ENCODE measurements at regions not wholly inside any gene's neighbourhood (a gene's known extent, or its start where the extent isn't known, plus 50 kb on each side); places are given as distances from the start of the nearest gene placed in this dataset.

- Mint-ChIP-seq H3K4me3 (no peak overlapping the region), H3K4me1 (no peaks in the 10 kb centered on the region), H3K27me3 (no peaks in the 10 kb centered on the region), H3K36me3 (ENCODE audit: low read depth) (no peaks in the 10 kb centered on the region), H3K27ac (no peak overlapping the region)
- ATAC-seq (no peak), DNase-seq (no peak)
- H3K9me3 ChIP-seq (ENCODE audit: control insufficient read depth, low read length, poor library complexity, severe bottlenecking), result no peaks in the 10 kb centered on the region
Observed at GRCh38 chr13:63972328-63972727, 2556.7 kb upstream of the PCDH20 start.

DNA sequence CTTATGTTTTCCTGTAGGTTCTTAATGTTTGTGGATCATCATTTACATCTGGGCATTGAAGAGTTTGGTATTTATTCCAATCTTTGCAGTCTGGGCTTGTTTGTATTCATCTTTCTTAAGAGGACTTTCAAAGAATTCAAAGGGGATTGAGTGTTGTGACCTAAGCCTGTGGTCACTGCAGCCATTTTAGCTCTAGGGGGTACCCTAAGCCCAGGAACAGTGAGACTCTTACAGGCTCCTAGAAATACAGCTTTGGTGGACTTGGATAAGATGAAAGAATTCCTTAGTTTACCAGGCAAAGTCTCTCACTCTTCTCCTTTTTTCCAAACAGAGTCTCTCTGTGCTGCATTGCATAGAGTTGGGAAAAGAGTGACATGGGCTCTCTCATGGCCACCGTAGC, 2539.0 kb upstream of the PCDH20 start:
- Mint-ChIP-seq H3K27ac (no peak overlapping the region), H3K36me3 (ENCODE audit: low read depth) (no peaks in the 10 kb centered on the region), H3K4me3 (no peak overlapping the region), H3K4me1 (no peaks in the 10 kb centered on the region), H3K27me3 (no peaks in the 10 kb centered on the region)
- ATAC-seq (no peak), DNase-seq (no peak)
- H3K9me3 ChIP-seq (ENCODE audit: control insufficient read depth, low read length, poor library complexity, severe bottlenecking), result no peaks in the 10 kb centered on the region

DNA sequence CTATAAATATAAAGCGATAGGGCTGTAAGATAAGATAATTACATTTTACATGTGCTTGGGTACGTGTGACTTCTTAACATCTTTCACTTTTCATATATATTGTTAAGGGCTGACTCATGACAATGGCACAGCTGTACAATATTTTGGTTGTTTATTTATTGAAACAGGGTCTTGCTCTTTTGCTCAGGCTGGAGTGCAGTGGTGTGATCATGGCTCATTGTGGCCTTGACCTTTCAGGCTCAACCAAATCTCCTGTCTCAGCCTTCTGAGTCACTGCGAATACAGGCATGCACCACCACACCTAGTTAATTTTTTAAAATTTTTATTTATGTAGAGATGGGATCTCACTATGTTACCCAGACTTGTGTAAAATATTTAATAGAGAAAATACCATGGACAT, 2532.4 kb upstream of the PCDH20 start:
- H3K4me1 Mint-ChIP-seq, result no peaks in the 10 kb centered on the region
- H3K9me3 ChIP-seq (ENCODE audit: control insufficient read depth, low read length, poor library complexity, severe bottlenecking), result no peaks in the 10 kb centered on the region
- no peak overlapping the region for H3K4me3 Mint-ChIP-seq
- ATAC-seq (no peak), DNase-seq (no peak)
- no peaks in the 10 kb centered on the region for H3K36me3 Mint-ChIP-seq (ENCODE audit: low read depth)
- H3K27me3 Mint-ChIP-seq, result no peaks in the 10 kb centered on the region
- no peak overlapping the region for H3K27ac Mint-ChIP-seq

- no peaks in the 10 kb centered on the region for H3K4me1 Mint-ChIP-seq
- DNase-seq, result no peak
- no peaks in the 10 kb centered on the region for H3K9me3 ChIP-seq (ENCODE audit: control insufficient read depth, low read length, poor library complexity, severe bottlenecking)
- no peak overlapping the region for H3K27ac Mint-ChIP-seq
- no peak overlapping the region for H3K4me3 Mint-ChIP-seq
- no peaks in the 10 kb centered on the region for H3K27me3 Mint-ChIP-seq
- H3K36me3 Mint-ChIP-seq (ENCODE audit: low read depth), result no peaks in the 10 kb centered on the region
- no peak for ATAC-seq
Observed at GRCh38 chr13:63944911-63945310, 2529.3 kb upstream of the PCDH20 start.

- Mint-ChIP-seq H3K27ac (no peak overlapping the region), H3K4me1 (no peaks in the 10 kb centered on the region), H3K36me3 (ENCODE audit: low read depth) (no peaks in the 10 kb centered on the region), H3K27me3 (no peaks in the 10 kb centered on the region), H3K4me3 (no peak overlapping the region)
- no peak for ATAC-seq
- H3K9me3 ChIP-seq (ENCODE audit: control insufficient read depth, low read length, poor library complexity, severe bottlenecking), result no peaks in the 10 kb centered on the region
- no peak for DNase-seq
Observed at GRCh38 chr13:63942372-63942771, 2526.7 kb upstream of the PCDH20 start.

GRCh38 chr13:63938851-63939250, 2523.2 kb upstream of the PCDH20 start:
- no peaks in the 10 kb centered on the region for H3K36me3 Mint-ChIP-seq (ENCODE audit: low read depth)
- no peak for ATAC-seq
- H3K4me1 Mint-ChIP-seq, result no peaks in the 10 kb centered on the region
- no peak overlapping the region for H3K27ac Mint-ChIP-seq
- H3K9me3 ChIP-seq (ENCODE audit: control insufficient read depth, low read length, poor library complexity, severe bottlenecking), result no peaks in the 10 kb centered on the region
- DNase-seq, result no peak
- H3K27me3 Mint-ChIP-seq, result no peaks in the 10 kb centered on the region
- no peak overlapping the region for H3K4me3 Mint-ChIP-seq

DNA sequence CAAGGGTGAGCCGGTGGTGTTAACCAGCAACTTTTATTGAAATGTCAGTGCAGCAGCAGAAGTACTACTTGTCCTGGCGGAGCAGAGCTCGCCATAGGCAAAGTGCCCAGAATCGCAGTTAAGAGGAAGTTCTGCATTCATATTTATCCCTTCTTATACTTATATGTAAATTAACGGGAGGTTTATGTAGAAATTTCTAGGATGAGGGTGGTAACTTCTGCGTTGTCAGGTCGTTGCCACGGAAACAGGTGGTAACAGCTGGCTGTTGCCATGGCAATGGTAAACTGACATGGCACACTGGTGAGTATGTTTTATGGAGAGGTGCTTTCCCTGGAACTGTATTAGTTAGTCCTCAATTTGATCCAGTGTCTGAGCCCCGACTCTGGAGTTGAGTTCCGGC, 2494.9 kb upstream of the PCDH20 start:
- DNase-seq (no peak), ATAC-seq (no peak)
- H3K27ac Mint-ChIP-seq, result no peak overlapping the region
- H3K36me3 Mint-ChIP-seq (ENCODE audit: low read depth), result no peaks in the 10 kb centered on the region
- no peaks in the 10 kb centered on the region for H3K9me3 ChIP-seq (ENCODE audit: control insufficient read depth, low read length, poor library complexity, severe bottlenecking)
- no peaks in the 10 kb centered on the region for H3K4me1 Mint-ChIP-seq
- H3K27me3 Mint-ChIP-seq, result no peaks in the 10 kb centered on the region
- H3K4me3 Mint-ChIP-seq, result no peak overlapping the region

DNA sequence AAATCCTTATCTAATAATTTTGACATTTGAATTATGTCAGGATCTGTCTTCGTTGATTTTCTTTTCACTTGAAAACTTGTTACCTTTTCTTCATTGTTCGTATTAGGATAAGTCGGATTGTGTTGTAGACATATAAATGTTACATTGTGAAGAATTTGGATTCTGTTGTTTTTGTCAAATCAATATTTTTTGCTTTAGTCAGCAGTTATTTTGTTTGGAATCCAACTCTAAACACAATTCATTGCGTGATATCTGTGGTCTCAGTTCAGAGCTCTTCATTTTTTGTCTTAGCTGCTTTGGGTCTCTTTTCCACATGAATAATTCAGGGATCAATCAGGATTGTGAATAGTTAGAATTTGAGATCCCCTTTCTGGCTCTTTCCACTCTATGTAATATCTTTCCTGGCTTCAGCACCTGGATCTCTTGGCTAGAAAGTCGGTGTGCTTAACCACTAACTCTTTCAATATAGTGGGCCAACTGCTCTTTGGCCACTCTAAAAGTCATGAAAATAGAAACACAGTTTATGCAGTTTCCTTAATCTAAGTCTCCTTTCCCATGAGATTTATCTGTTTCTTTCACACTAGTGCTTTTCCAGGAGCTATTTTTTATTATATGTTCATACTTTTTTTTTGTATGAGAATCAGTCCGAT, 2494.2 kb upstream of the PCDH20 start:
- ATAC-seq, result no peak
- DNase-seq, result no peak
- H3K4me1 Mint-ChIP-seq, result no peaks in the 10 kb centered on the region
- no peak overlapping the region for H3K27ac Mint-ChIP-seq
- H3K9me3 ChIP-seq (ENCODE audit: control insufficient read depth, low read length, poor library complexity, severe bottlenecking), result no peaks in the 10 kb centered on the region
- H3K27me3 Mint-ChIP-seq, result no peaks in the 10 kb centered on the region
- H3K36me3 Mint-ChIP-seq (ENCODE audit: low read depth), result no peaks in the 10 kb centered on the region
- H3K4me3 Mint-ChIP-seq, result no peak overlapping the region

DNA sequence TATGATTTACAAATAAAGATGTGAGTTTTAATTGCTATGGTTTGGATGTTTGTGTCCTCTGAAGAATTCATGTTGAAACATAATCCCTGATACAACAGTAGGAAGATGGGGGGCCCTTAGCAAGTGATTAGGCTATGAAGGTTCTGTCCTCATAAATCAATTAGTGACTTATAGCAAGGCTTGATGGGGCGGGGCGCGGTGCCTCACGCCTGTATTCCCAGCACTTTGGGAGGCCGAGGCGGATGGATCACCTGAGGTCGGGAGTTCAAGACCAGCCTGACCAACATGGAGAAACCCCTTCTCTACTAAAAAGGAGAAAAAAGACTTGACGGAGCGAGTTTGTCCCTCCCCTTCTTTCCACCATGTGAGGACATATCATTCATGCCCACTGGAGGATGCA, 2486.5 kb upstream of the PCDH20 start:
- no peak for ATAC-seq
- H3K9me3 ChIP-seq (ENCODE audit: control insufficient read depth, low read length, poor library complexity, severe bottlenecking), result no peaks in the 10 kb centered on the region
- no peak for DNase-seq
- H3K36me3 Mint-ChIP-seq (ENCODE audit: low read depth), result no peaks in the 10 kb centered on the region
- no peak overlapping the region for H3K4me3 Mint-ChIP-seq
- no peaks in the 10 kb centered on the region for H3K27me3 Mint-ChIP-seq
- no peaks in the 10 kb centered on the region for H3K4me1 Mint-ChIP-seq
- no peak overlapping the region for H3K27ac Mint-ChIP-seq

DNA sequence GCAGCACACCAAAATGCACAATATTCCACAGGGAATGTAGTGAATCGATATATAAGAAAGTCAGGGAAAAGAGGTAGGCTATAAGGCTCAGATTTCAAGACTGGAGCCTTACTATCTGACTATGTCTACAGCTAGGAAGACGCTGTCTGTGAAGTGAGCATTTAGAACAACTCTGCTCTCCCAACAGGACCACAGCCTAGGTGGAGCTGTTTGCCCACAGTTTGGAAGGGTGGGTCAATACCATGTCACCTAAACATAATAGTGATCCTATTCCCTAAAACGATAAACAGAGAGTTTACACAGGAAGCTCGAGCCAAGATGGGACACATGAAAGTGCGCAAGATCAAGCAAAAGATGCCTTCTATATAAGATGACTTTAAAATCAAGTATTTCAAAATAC, 2486.0 kb upstream of the PCDH20 start:
- ATAC-seq, result no peak
- H3K27ac Mint-ChIP-seq, result no peak overlapping the region
- no peak overlapping the region for H3K4me3 Mint-ChIP-seq

GRCh38 chr13:63900406-63900805, 2484.8 kb upstream of the PCDH20 start:
- no peak overlapping the region for H3K4me3 Mint-ChIP-seq
- H3K4me1 Mint-ChIP-seq, result no peaks in the 10 kb centered on the region
- ATAC-seq, result no peak
- H3K27me3 Mint-ChIP-seq, result no peaks in the 10 kb centered on the region
- H3K36me3 Mint-ChIP-seq (ENCODE audit: low read depth), result no peaks in the 10 kb centered on the region
- no peak overlapping the region for H3K27ac Mint-ChIP-seq
- no peak for DNase-seq
- H3K9me3 ChIP-seq (ENCODE audit: control insufficient read depth, low read length, poor library complexity, severe bottlenecking), result no peaks in the 10 kb centered on the region

More for the DNA sequence above, 2486.0 kb upstream of the PCDH20 start:
- DNase-seq, result no peak
- Mint-ChIP-seq H3K36me3 (ENCODE audit: low read depth) (no peaks in the 10 kb centered on the region), H3K4me1 (no peaks in the 10 kb centered on the region), H3K27me3 (no peaks in the 10 kb centered on the region)
- H3K9me3 ChIP-seq (ENCODE audit: control insufficient read depth, low read length, poor library complexity, severe bottlenecking), result no peaks in the 10 kb centered on the region

- Mint-ChIP-seq H3K27ac (no peak overlapping the region), H3K36me3 (ENCODE audit: low read depth) (no peaks in the 10 kb centered on the region), H3K4me1 (no peaks in the 10 kb centered on the region), H3K27me3 (no peaks in the 10 kb centered on the region), H3K4me3 (no peak overlapping the region)
- H3K9me3 ChIP-seq (ENCODE audit: control insufficient read depth, low read length, poor library complexity, severe bottlenecking), result no peaks in the 10 kb centered on the region
- ATAC-seq, result no peak
- no peak for DNase-seq
Observed at GRCh38 chr13:63896321-63896720, 2480.7 kb upstream of the PCDH20 start.

DNA sequence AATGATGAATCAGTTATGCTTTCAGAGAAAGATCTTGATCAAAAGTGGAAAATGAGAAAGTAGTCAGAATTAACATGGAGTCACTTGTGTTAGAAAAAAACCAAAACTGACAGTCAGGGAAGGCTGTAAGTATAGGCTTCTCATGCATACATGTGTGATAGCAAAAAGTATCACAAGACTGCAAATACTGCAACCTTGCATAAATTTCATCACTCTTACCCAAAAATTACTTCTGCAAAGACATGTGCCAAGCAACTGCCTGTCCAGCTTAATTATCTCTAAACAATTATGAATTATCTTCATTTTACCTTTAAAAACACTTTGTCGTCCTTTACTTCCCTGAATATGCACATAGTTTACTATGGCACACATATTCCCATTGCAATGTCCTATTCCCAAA, 2466.4 kb upstream of the PCDH20 start:
- H3K9me3 ChIP-seq (ENCODE audit: control insufficient read depth, low read length, poor library complexity, severe bottlenecking), result no peaks in the 10 kb centered on the region
- DNase-seq, result no peak
- Mint-ChIP-seq H3K4me3 (no peak overlapping the region), H3K27me3 (no peaks in the 10 kb centered on the region), H3K4me1 (no peaks in the 10 kb centered on the region), H3K27ac (no peak overlapping the region), H3K36me3 (ENCODE audit: low read depth) (no peaks in the 10 kb centered on the region)
- no peak for ATAC-seq

GRCh38 chr13:63880705-63881104, 2465.1 kb upstream of the PCDH20 start:
- Mint-ChIP-seq H3K4me1 (no peaks in the 10 kb centered on the region), H3K4me3 (no peak overlapping the region), H3K27me3 (no peaks in the 10 kb centered on the region), H3K27ac (no peak overlapping the region), H3K36me3 (ENCODE audit: low read depth) (no peaks in the 10 kb centered on the region)
- DNase-seq, result no peak
- H3K9me3 ChIP-seq (ENCODE audit: control insufficient read depth, low read length, poor library complexity, severe bottlenecking), result no peaks in the 10 kb centered on the region
- no peak for ATAC-seq

Measured in T-helper 17 cell (primary cell).